ENCODE measurements at regions not wholly inside any gene's neighbourhood (a gene's known extent, or its start where the extent isn't known, plus 50 kb on each side); places are given as distances from the start of the nearest gene placed in this dataset.

DNA sequence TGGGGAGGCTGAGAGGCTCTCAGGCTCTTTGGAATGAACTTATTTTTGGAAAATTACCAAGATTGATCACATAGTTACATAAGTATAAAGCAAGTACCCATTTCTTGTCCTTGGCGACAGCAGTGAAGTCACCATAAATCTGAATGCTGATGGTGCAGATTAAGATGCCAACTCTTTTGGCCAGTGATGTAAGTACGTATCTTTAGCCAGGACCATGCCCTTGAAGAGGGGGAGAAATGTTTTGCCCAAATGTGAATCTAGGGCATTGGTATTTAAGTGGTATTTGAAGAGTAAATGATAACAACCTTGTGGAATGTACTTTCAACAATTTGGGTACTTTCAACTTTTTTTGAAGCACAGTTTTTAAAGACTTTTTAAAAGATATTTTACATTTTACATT lies 68.2 kb upstream of the RAD23B start:
- no peak overlapping the region for H3K27ac ChIP-seq
- TF ChIP-seq, protein P1, sequence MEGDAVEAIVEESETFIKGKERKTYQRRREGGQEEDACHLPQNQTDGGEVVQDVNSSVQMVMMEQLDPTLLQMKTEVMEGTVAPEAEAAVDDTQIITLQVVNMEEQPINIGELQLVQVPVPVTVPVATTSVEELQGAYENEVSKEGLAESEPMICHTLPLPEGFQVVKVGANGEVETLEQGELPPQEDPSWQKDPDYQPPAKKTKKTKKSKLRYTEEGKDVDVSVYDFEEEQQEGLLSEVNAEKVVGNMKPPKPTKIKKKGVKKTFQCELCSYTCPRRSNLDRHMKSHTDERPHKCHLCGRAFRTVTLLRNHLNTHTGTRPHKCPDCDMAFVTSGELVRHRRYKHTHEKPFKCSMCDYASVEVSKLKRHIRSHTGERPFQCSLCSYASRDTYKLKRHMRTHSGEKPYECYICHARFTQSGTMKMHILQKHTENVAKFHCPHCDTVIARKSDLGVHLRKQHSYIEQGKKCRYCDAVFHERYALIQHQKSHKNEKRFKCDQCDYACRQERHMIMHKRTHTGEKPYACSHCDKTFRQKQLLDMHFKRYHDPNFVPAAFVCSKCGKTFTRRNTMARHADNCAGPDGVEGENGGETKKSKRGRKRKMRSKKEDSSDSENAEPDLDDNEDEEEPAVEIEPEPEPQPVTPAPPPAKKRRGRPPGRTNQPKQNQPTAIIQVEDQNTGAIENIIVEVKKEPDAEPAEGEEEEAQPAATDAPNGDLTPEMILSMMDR (conservative IDR thresholded peaks at IDR 0.05), result no peak

DNA sequence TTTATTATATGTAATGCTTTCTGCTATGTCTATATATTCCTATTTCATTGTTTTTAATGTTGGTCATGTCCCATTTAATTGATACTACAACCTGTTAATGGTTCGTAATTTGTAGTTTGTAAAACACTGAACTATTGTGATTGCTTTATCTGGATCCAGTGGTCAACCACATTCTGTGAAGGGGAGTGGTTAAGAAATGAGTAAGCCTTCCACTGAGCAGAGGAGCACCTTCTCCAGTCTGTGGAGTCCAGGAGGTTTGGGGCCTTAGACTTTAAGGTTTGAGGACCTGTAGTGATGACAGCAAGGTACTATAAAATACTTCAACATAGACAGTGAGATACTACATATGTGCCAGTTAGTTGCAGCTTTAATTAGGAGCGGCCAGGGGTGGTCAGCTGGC lies 67.7 kb upstream of the RAD23B start:
- TF ChIP-seq, protein P1 (conservative IDR thresholded peaks at IDR 0.05), result no peak
- no peak overlapping the region for H3K27ac ChIP-seq

DNA sequence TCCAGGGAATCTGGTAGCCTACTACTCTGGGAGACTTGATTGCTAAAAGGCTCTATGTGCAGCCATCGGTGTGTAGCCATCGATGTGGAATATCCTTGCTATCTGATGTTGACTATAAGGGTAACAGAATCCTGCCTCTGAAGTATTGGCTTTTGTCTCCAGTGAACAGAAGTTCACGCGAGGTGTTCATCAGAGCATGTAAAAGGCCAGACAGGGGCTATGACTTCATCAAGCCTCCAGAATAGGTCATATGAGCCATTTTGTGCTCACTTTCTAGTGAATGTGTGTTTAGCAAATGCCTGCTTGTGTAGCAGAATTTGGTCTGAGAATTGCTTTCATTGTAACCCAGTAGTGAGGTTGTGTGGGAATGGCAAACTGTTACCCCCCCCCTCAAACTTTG lies 66.8 kb upstream of the RAD23B start:
- no peak overlapping the region for H3K27ac ChIP-seq
- TF ChIP-seq, protein P1 (conservative IDR thresholded peaks at IDR 0.05), result no peak

DNA sequence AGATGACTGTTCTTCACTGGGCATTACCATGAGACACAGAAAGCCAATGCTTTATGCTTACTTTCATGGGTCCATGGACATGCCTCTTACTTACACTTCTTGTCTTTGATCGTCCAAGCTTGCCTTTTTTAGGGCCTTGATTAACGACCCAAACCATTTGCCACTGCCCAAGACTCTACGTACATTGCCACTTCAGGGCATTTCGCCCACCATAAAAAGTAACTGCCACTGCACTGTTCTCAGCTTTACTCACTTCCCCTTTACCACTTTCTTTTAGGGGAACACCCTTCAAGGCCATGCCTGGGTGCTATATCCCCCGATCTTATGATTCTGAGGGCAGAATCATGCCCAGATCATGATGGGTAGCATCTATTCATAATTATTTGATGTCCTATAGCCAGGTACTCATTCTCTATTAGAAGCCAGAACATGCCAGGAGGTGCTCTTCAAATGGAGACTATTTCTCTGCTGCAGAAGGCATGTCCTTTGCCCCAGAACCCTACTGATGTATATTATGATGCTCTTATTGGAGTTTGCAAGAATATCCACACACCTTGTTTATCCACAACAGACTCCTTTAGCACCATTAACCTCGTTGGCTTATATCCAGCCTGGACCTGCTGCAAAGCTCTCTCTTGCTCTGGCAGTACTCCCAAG lies 64.1 kb upstream of the RAD23B start:
- TF ChIP-seq, protein P1 (conservative IDR thresholded peaks at IDR 0.05), result no peak
- H3K27ac ChIP-seq, result no peak overlapping the region

DNA sequence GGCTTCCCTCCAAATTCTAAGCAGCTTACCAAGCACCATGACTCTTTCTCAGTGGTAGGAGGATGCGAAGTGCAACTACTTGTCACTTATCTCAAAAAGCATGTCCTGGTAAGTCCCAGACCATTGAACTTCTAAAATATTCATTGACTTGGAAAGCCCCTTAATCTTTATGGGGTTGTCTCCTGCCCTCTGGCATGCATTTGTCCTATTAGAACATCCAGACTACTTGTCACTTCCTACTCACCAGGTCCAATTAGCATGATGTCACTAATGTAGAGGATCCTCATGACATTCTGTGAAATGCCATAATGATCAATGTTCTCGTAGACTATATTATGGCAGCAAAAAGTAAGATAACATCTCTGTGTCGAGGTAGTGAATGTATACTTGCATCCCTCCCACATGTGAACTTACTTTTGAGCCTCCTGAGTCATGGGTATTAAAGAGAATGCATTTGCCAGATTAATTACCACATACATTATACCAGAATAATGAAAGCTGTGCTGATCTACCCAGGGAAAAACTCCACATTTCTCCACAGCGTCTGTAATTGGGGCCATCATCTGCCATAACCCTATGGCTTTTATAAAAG lies 63.5 kb upstream of the RAD23B start:
- H3K27ac ChIP-seq, result no peak overlapping the region
- TF ChIP-seq, protein P1 (conservative IDR thresholded peaks at IDR 0.05), result no peak

DNA sequence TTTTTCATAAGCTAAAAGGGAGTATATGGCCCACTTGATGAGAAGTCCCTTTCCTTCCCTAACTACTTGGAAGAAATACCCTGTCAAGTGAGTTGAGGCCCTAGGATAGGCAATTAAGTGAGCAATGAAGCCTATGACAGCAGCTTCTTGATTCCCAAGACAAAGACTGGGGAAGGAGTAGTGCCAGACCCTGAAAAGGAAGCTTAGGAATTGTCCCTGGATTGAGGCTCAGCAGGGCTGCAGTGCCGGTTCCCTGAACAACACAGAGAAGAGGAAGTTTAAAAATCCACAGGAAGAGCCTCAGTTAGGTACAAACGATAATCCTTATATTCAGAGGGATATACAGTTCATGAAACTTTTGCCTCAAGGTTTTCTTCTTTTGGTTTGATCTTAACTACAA lies 61.8 kb upstream of the RAD23B start:
- TF ChIP-seq, protein P1 (conservative IDR thresholded peaks at IDR 0.05), result no peak
- no peak overlapping the region for H3K27ac ChIP-seq

DNA sequence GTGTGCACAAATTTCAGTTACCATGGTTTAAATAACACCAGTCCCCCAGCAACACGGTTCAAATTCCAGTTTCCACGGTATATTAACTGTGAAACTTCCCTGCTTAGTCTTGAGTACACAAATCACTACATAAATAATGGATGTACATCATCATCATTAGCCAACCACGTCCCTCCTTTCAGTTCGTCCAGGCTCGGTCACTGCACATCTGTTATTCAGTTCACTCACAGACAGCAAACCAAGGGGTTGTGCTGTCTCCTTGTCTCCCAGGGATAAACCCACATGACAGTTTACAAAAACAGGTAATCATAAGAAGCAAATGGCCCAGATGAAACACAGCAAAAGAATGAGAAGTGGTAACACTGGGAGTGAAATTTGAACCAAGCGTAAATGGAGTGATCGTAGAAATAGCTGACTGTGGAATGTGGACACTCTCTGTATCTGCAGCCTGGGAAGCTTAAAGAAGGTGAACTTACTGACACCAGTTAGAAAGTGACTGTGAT lies 61.0 kb upstream of the RAD23B start:
- no peak overlapping the region for H3K27ac ChIP-seq
- TF ChIP-seq, protein P1 (conservative IDR thresholded peaks at IDR 0.05), result no peak

All from VCaP (cell line).